ENCODE measurements at regions not wholly inside any gene's neighbourhood (a gene's known extent, or its start where the extent isn't known, plus 50 kb on each side); places are given as distances from the start of the nearest gene placed in this dataset.
A peak's percentile ranks its signal among the peaks of the same experiment; 100 is the strongest.

DNA sequence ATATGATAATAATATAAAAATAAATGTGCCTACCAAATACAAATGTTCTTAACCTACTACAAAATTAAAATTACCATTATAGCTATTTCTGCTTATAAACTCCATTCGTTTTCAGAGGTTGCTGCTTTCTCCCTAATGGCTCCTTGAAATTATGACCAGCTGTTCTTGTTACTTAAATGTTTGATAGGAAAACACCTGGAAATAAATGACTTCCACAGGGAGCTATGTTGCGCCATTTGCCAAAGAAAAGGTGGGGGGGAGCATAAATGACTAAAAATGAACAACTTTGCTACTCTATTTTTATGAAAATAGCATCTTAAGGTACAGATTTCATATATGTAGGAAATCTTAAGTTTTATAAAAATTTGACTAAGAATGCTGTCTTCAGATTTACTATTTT, 157.5 kb upstream of the MON1B start:
- Histone ChIP-seq H3K23ac (ENCODE audit: low read length in 2 of 2) (no peak overlapping the region), H3K27ac (ENCODE audit: low read length, poor library complexity, severe bottlenecking) (no peak overlapping the region), H2AFZ (ENCODE audit: low read depth, low read length) (no peak overlapping the region), H3K4me3 (ENCODE audit: insufficient read depth in 1 of 2, low read depth in 1 of 2, low read length in 2 of 2) (no peak overlapping the region), H3K4me2 (ENCODE audit: low read length, poor library complexity, severe bottlenecking) (no peak overlapping the region), H2AK5ac (ENCODE audit: low read length, severe bottlenecking) (no peak overlapping the region), H4K91ac (ENCODE audit: low read length) (no peak overlapping the region), H3K79me1 (replicated peaks; ENCODE audit: low read length, poor library complexity, severe bottlenecking) (no peaks in the 10 kb centered on the region), H3K9me3 (ENCODE audit: control insufficient read depth, low read length) (no peaks in the 10 kb centered on the region), H2BK5ac (ENCODE audit: low read depth, low read length, poor library complexity, severe bottlenecking) (no peak overlapping the region), H4K8ac (ENCODE audit: low read length) (no peak overlapping the region), H3K27me3 (ENCODE audit: control insufficient read depth in 1 of 2, insufficient read depth in 1 of 2, low read length in 2 of 2) (no peaks in the 10 kb centered on the region), H2BK15ac (ENCODE audit: low read depth, poor library complexity, severe bottlenecking) (no peak overlapping the region), H3K18ac (ENCODE audit: low read depth in 1 of 2, low read length in 2 of 2) (no peak overlapping the region), H3K4ac (ENCODE audit: low read depth in 1 of 2, low read length in 2 of 2) (no peak overlapping the region), H3K36me3 (ENCODE audit: control insufficient read depth in 1 of 2, insufficient read depth in 2 of 2, low read depth in 1 of 2, low read length in 2 of 2) (no peaks in the 10 kb centered on the region), H2BK120ac (ENCODE audit: low read depth, low read length) (no peak overlapping the region), H2BK12ac (ENCODE audit: low read length in 2 of 2) (no peak overlapping the region), H3K9ac (ENCODE audit: low read length) (no peak overlapping the region), H3K4me1 (ENCODE audit: control insufficient read depth, insufficient read depth, low read depth, low read length) (no peaks in the 10 kb centered on the region), H3K14ac (ENCODE audit: low read length in 2 of 2) (no peak overlapping the region)
- WGBS = 100% methylated on average over 1 of the region's 2 CpGs
- DNase-seq = no peak

DNA sequence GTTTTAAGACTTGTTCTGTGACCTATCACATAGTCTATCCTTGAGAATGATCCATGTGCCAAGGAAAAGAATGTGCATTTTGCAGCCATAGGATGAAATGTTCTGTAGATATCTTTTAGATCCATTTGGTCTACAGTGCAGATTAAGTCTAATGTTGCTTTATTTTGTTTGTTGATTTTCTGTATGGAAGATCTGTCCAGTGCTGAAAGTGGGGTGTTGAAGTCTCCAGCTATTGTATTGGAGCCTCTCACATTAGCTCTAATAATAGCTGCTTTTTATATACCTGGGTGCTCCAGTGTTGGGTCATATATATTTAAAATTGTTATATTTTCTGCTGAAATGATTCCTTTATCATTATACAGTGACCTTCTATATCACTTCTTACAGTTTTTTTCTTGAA, 155.6 kb upstream of the MON1B start:
- Histone ChIP-seq H2BK120ac (ENCODE audit: low read depth, low read length) (no peak overlapping the region), H2BK5ac (ENCODE audit: low read depth, low read length, poor library complexity, severe bottlenecking) (no peak overlapping the region), H2AFZ (ENCODE audit: low read depth, low read length) (no peak overlapping the region), H3K36me3 (ENCODE audit: control insufficient read depth in 1 of 2, insufficient read depth in 2 of 2, low read depth in 1 of 2, low read length in 2 of 2) (no peaks in the 10 kb centered on the region), H2BK15ac (ENCODE audit: low read depth, poor library complexity, severe bottlenecking) (no peak overlapping the region), H3K23ac (ENCODE audit: low read length in 2 of 2) (no peak overlapping the region), H4K8ac (ENCODE audit: low read length) (no peak overlapping the region), H4K91ac (ENCODE audit: low read length) (no peak overlapping the region), H3K9ac (ENCODE audit: low read length) (no peak overlapping the region), H3K14ac (ENCODE audit: low read length in 2 of 2) (no peak overlapping the region), H3K27me3 (ENCODE audit: control insufficient read depth in 1 of 2, insufficient read depth in 1 of 2, low read length in 2 of 2) (no peaks in the 10 kb centered on the region), H3K27ac (ENCODE audit: low read length, poor library complexity, severe bottlenecking) (no peak overlapping the region), H3K4me1 (ENCODE audit: control insufficient read depth, insufficient read depth, low read depth, low read length) (no peaks in the 10 kb centered on the region), H3K4me2 (ENCODE audit: low read length, poor library complexity, severe bottlenecking) (no peak overlapping the region), H3K18ac (ENCODE audit: low read depth in 1 of 2, low read length in 2 of 2) (no peak overlapping the region), H2AK5ac (ENCODE audit: low read length, severe bottlenecking) (no peak overlapping the region), H2BK12ac (ENCODE audit: low read length in 2 of 2) (no peak overlapping the region), H3K4me3 (ENCODE audit: insufficient read depth in 1 of 2, low read depth in 1 of 2, low read length in 2 of 2) (no peak overlapping the region), H3K9me3 (ENCODE audit: control insufficient read depth, low read length) (no peaks in the 10 kb centered on the region), H3K4ac (ENCODE audit: low read depth in 1 of 2, low read length in 2 of 2) (no peak overlapping the region), H3K79me1 (replicated peaks; ENCODE audit: low read length, poor library complexity, severe bottlenecking) (no peaks in the 10 kb centered on the region)
- DNase-seq = no peak

DNA sequence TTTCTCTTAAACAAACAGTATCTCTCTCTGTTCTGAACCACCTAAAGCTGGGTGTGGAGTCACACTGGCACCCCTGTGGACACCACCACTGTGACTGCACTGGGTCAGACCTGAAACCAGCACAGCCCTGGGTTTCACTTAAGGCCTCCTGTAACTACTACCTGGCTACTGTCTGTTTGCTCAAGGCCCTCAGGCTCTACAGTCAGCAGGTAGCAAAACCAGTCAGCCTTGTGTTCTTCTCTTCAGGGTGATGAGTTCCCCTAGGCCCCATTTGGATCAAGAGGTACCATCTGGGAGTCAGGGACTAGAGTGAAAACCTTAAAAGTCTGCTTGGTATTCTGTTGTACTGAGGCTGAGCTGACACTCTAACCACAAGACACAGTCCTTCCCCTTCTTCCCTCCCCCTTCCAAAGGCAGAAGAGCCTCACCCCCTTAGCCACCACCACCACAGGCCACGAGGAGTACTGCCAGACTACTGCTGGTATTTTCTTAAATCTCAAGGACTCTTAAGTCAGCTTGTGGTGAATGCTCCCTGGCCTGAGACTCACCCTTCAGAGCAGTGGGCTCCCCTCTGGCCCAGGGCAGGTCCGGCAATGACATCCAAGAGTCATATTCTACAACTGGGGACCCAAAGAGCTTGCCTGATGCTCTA, 153.2 kb upstream of the MON1B start:
- Histone ChIP-seq H3K14ac (ENCODE audit: low read length in 2 of 2) (no peak overlapping the region), H2BK5ac (ENCODE audit: low read depth, low read length, poor library complexity, severe bottlenecking) (no peak overlapping the region), H3K4me3 (ENCODE audit: insufficient read depth in 1 of 2, low read depth in 1 of 2, low read length in 2 of 2) (no peak overlapping the region), H2BK15ac (ENCODE audit: low read depth, poor library complexity, severe bottlenecking) (peak overlapping the region; percentile 69), H3K4me1 (ENCODE audit: control insufficient read depth, insufficient read depth, low read depth, low read length) (no peaks in the 10 kb centered on the region), H3K4me2 (ENCODE audit: low read length, poor library complexity, severe bottlenecking) (no peak overlapping the region), H2AK5ac (ENCODE audit: low read length, severe bottlenecking) (no peak overlapping the region), H3K27me3 (ENCODE audit: control insufficient read depth in 1 of 2, insufficient read depth in 1 of 2, low read length in 2 of 2) (no peaks in the 10 kb centered on the region), H3K9me3 (ENCODE audit: control insufficient read depth, low read length) (no peaks in the 10 kb centered on the region), H3K18ac (ENCODE audit: low read depth in 1 of 2, low read length in 2 of 2) (no peak overlapping the region), H3K36me3 (ENCODE audit: control insufficient read depth in 1 of 2, insufficient read depth in 2 of 2, low read depth in 1 of 2, low read length in 2 of 2) (no peaks in the 10 kb centered on the region), H3K23ac (ENCODE audit: low read length in 2 of 2) (no peak overlapping the region), H3K27ac (ENCODE audit: low read length, poor library complexity, severe bottlenecking) (no peak overlapping the region), H2BK12ac (ENCODE audit: low read length in 2 of 2) (no peak overlapping the region), H4K91ac (ENCODE audit: low read length) (no peak overlapping the region), H4K8ac (ENCODE audit: low read length) (no peak overlapping the region), H2AFZ (ENCODE audit: low read depth, low read length) (no peak overlapping the region), H2BK120ac (ENCODE audit: low read depth, low read length) (no peak overlapping the region), H3K9ac (ENCODE audit: low read length) (no peak overlapping the region), H3K79me1 (replicated peaks; ENCODE audit: low read length, poor library complexity, severe bottlenecking) (no peaks in the 10 kb centered on the region), H3K4ac (ENCODE audit: low read depth in 1 of 2, low read length in 2 of 2) (no peak overlapping the region)
- WGBS = 56% methylated on average over 2 of the region's 2 CpGs
- no peak for DNase-seq

DNA sequence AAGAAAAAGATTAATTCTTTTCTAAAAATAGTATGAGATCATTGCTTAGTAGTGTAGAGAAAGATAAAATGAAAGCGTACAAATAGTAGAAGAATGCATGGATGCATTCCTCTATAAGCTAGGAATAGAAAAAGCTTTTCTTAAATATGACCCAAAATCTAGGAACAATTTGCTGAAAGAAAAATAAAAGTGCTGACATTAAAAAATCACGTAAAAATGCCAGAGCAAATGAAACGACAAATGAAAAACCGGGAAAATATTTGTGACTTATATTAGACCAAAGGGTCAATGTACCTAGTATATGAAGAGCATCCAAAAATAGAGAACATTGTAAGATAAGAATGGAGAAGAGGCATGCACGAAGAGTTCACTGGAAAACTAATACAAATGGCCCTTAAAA, 149.5 kb upstream of the MON1B start:
- no peak overlapping the region for H2BK120ac ChIP-seq (ENCODE audit: low read depth, low read length)
- no peak overlapping the region for H2AFZ ChIP-seq (ENCODE audit: low read depth, low read length)
- H2AK5ac ChIP-seq (ENCODE audit: low read length, severe bottlenecking) = no peak overlapping the region
- H3K4ac ChIP-seq (ENCODE audit: low read depth in 1 of 2, low read length in 2 of 2) = no peak overlapping the region
- no peaks in the 10 kb centered on the region for H3K27me3 ChIP-seq (ENCODE audit: control insufficient read depth in 1 of 2, insufficient read depth in 1 of 2, low read length in 2 of 2)
- no peaks in the 10 kb centered on the region for H3K79me1 ChIP-seq (replicated peaks; ENCODE audit: low read length, poor library complexity, severe bottlenecking)
- WGBS = 85% methylated on average over 4 of the region's 5 CpGs
- no peaks in the 10 kb centered on the region for H3K36me3 ChIP-seq (ENCODE audit: control insufficient read depth in 1 of 2, insufficient read depth in 2 of 2, low read depth in 1 of 2, low read length in 2 of 2)
- H2BK12ac ChIP-seq (ENCODE audit: low read length in 2 of 2) = no peak overlapping the region
- no peak overlapping the region for H3K9ac ChIP-seq (ENCODE audit: low read length)
- H3K9me3 ChIP-seq (ENCODE audit: control insufficient read depth, low read length) = no peaks in the 10 kb centered on the region
- H3K4me3 ChIP-seq (ENCODE audit: insufficient read depth in 1 of 2, low read depth in 1 of 2, low read length in 2 of 2) = no peak overlapping the region
- no peak overlapping the region for H3K23ac ChIP-seq (ENCODE audit: low read length in 2 of 2)
- no peak overlapping the region for H3K14ac ChIP-seq (ENCODE audit: low read length in 2 of 2)
- H4K91ac ChIP-seq (ENCODE audit: low read length) = no peak overlapping the region
- no peak overlapping the region for H4K8ac ChIP-seq (ENCODE audit: low read length)
- H3K18ac ChIP-seq (ENCODE audit: low read depth in 1 of 2, low read length in 2 of 2) = no peak overlapping the region
- no peaks in the 10 kb centered on the region for H3K4me1 ChIP-seq (ENCODE audit: control insufficient read depth, insufficient read depth, low read depth, low read length)
- H2BK5ac ChIP-seq (ENCODE audit: low read depth, low read length, poor library complexity, severe bottlenecking) = no peak overlapping the region
- no peak overlapping the region for H3K27ac ChIP-seq (ENCODE audit: low read length, poor library complexity, severe bottlenecking)
- no peak overlapping the region for H3K4me2 ChIP-seq (ENCODE audit: low read length, poor library complexity, severe bottlenecking)
- no peak overlapping the region for H2BK15ac ChIP-seq (ENCODE audit: low read depth, poor library complexity, severe bottlenecking)
- no peak for DNase-seq

All from mesenchymal stem cell (in vitro differentiated cells and primary cell).